Lung microvascular endothelial cell (primary cell): ENCODE measurements at regions not wholly inside any gene's neighbourhood (a gene's known extent, or its start where the extent isn't known, plus 50 kb on each side); places are given as distances from the start of the nearest gene placed in this dataset.

Experiments used
- DNase-seq, 2 donors: peaks; one replicate each; pipeline versions ENCODE4 v3.0.0 to v3.0.0-alpha.2; 2010; ENCODE audit warnings: low read depth in 2 of 2

DNA sequence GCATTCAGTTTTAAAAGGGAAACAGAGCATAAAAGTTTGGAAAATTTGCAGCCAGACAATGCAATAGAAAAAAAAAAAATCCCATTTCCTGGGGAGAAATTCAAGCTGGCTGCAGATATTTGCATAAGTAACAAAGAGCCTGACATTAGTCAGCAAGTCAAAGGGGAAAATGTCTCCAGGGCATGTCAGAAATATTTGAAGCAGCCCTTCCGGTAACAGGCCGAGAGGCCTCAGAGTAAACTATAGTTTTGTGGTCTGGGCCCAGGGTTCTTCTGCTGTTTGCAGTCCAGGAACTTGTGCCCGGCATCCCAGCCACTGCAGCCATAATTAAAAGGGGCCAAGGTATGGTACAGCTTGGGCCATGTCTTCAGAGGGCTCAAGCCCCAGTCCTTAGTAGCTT lies 411.6 kb upstream of the BCHE start:
- DNase-seq = no peak

DNA sequence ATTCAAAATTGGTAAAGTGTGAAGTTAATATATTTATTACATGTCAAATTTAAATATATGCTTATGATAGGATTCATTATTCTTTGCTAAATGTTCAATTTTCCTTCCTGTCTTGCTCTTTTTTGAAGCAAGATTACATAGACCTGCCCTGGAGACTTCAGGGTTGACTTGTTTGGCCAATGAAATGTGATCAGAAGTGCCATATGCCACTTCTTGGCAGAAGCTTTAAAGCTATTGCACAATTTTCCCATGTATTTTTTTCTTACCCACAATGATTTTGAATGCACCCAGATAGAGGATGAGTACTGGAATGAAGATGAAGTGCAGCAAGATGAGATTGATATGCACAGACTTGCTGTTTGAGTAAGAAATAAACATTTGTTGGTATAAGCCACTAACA lies 406.3 kb upstream of the BCHE start:
- DNase-seq = no peak

DNA sequence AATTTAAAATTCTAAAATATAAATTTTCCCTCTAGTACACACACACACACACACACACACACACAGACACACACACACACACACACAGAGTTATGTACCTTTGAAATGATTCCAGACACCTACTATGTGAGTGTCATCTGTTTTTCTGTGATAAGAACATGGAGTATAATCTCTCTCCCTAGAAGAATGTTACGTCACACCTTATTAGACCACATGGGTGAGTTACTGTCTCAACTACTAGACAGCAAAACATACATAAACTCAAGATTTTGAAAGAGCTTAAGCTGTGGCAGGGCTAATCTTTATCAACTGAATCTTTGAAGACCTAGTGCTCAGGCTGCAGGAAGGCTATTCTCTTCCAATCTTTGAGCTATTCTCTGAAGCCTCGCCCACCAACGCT lies 385.9 kb upstream of the BCHE start:
- DNase-seq = no peak

DNA sequence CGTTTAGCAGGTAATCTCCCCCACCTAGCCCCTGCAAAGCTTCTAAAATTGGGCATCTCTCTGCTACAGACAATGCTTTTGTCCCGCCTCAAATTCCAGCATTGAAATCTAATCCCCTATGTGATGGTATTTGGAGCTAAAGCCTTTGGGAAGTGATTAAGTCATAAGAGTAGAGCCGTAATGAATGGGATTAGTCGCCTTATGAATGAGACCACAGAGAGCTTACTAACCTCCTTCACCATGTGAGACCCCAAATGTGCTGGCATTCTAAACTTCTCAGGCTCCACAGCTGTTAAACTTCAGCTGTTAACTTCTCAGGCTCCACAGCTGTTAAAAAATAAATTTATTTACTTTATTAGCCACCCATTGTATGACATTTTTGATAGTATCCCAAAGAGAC lies 374.2 kb upstream of the BCHE start:
- no peak for DNase-seq

DNA sequence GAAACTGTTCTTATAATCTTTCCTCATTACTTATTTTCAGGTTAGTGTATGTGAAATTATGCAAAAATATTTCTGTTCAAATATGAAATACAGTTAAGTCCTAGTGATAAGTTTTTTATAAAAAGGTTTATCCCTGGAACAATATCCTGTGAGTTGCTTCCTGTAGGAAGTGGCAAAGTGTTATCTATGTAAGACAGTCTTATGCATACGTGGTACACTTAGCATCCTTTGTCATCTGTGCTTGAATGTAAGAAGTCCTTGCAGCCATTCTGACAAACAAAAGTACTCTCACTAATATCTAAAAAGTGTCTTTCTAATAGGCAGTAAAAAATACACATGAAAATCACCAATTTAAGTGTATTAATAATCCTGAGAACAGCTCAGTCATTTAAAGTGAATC lies 372.5 kb upstream of the BCHE start:
- DNase-seq = no peak

DNA sequence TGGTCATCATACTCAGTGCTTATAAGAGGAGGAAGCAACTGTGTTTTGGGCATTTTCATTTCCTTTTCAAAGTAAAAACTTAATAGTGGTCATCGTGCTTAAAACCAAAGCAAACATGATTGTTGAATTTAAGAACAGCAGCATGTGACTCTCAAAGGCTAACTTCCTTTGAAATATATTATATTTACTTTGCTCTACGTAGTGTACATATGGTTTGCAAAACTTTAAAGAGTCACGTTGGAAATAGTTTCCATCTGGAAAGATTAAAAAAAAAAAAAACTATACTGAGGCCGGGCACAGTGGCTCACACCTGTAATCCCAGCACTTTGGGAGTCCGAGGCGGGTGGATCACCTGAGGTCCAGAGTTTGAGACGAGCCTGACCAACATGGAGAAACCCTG lies 367.9 kb upstream of the BCHE start:
- no peak for DNase-seq

DNA sequence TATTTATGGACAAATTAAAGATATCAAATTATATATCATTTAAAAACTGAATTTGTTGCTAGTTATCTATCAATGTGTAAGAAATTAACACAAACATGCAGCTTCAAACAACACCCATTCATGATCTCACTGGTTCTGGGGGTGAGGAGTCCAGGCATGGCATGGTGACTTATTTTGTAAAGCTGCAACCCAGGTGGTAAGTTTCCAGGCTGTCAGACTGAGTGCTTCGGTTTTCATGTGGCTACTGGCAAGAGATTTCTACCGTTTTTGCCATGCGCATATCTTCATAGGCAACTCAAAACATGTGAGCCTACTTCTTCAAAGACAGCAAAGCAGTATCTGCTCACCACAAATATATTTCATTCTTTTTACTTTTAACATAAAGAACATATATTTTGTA lies 364.3 kb upstream of the BCHE start:
- DNase-seq = no peak

DNA sequence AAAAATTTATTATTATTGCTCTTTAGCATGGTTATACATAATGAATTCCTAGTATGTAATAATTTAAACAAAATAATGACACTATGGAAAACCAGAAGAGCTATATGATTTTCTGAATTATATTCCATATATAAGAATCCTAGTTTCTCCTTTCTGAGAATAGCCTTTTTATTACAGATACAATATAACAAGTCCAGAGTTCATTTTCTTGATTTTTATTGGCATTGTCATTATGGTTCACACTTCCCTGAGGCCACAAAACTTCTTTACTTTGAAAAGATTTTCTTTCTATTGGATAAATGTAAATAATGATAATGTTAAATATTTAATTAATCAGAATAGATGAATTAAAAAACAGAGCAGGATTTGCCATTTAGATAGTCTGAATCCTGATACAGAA lies 362.3 kb upstream of the BCHE start:
- no peak for DNase-seq

DNA sequence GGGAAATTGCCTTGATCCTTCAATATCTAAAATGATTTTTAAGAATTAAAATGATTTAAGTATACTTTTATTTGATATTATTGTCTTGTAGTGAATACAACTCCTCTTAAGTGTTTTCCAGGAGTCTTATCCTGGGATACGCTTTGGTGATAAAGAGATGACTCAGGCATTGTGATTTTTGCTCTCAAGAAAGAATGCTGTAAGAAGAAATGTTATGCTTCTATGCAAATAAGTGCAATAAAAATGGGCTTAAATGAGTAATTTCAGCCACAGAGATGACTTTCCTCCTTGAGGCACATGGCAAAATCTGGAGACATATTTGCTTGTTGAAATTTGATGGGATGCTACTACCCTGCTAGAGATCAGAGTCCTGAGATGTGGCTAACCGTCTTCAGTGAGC lies 358.6 kb upstream of the BCHE start:
- no peak for DNase-seq

DNA sequence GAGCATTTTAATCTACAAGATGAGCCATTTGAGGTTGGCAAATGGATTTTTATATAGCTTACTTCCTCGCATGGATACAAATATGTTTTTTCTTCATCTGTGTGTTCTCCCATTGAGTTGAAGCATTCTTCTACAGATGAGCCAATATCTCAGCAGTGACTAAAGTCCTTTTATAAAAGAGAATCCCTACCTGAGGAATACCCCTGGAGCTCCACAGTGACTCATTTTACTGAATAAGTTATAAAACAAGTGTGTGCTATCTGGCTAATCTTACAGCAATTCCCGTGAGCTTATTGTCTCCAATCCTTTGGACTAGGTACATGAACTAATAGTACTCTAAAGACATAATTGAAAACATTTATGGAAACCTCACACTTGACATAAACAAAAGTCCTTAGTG lies 354.2 kb upstream of the BCHE start:
- no peak for DNase-seq

DNA sequence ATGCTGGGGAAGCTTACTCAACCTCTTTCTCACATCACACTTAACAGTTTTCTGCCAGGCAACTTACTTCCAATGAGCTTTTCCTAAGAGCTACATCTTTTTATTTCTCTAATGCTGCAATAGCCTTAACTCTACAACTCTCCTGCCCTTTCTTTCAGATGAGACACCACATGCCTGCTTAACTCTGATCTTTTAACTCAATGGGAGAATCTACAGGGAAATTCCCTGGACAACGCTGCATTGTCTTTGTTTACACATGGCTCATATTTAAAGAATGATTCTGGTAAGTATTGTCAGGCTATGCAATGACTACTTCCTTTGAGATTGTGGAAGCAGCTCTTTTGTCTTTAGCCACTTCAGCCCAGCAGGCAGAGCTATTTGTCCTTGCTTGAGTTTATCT lies 353.1 kb upstream of the BCHE start:
- no peak for DNase-seq

DNA sequence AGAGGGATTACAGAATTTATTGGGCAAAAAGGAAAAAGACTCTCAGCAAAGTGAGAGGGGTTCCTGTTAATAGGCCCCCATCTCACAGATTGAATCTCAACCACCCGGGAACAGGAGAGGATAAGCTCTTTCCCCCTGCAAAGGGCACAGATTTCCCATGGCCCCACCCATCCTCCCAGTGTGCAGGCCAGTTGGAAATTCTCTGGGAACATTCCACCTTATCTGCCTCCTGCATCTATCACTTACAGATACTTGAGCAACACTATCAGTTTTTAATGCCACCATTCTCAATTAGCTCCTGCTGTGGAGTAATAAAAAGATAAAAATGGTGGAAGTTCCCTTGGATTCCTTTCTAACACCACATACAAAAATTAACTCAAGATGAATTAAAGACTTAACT lies 350.0 kb upstream of the BCHE start:
- DNase-seq = no peak

DNA sequence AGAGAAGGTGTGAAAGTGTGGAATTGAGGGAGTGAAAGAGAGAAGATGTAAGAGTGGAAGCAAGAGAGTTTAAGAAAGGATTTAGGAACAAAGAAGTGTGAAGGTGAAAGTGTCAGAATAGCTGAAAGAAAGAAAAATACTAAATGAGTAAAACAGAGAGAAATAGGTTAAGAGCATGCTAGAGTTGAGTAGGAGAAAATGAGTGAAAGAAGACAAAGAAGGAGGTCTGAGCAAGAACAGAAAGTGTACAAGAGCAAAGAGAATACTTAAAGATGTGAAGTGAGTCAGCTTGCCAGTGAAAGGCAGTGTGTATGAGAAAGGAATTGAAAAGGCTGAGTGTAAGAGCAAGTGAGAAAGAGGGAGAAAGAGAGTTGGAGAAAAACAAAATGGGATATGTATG lies 348.8 kb upstream of the BCHE start:
- no peak for DNase-seq

DNA sequence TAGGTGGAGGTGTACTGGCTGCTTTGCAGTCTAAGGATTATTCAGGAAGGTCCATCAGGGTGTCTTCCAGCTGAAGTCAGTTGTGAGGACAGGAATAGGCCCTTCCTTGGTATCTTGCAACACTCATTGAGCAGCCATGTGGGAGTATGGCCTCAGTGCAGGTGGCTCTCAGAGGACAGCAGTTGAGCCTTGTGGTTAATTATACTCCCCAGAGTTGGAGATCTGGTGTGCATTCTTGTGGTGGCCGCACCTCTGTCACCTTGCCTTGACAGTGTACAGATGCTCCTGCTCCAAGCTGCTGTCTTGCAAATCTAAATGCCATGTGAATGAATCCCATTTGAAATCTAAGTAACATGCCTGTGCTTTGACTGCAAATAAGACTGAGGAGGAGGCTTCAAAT lies 339.9 kb upstream of the BCHE start:
- no peak for DNase-seq

DNA sequence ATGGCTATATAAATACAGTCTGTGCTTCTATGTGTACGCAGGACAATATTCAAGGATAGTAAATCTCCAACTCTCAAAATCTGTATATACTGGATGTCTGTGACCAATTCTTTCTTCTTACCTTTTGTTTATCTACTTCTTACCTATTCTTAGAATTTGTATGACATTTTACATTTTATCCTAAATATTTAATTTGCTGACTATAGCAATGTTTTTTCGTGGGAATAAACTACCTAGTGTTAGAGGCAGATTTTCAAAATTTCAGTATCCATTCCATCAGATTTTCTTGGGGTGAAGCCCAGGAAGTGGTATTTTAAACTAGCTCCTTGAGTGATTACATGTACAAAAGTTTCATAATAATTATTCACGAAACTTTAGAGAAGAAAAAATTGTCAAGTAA lies 334.5 kb upstream of the BCHE start:
- DNase-seq = no peak

DNA sequence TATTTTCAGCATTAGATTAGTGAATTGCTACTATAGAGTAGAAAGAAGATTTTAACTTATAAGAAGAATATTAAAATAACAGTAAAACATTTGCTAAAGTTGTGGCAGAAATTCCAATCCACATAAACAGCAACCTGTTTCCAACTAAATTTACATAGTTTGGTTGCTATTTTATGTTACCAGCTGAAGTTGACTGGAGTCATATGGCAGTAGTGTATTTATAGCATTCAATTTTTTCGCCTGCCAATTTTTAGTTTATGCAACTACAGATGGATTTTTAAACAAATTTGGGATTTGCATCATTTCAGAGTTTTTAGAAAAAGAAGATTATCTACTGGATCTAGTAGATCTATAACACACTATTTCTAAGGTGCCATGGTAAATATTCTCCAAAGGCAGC lies 332.5 kb upstream of the BCHE start:
- DNase-seq = no peak

DNA sequence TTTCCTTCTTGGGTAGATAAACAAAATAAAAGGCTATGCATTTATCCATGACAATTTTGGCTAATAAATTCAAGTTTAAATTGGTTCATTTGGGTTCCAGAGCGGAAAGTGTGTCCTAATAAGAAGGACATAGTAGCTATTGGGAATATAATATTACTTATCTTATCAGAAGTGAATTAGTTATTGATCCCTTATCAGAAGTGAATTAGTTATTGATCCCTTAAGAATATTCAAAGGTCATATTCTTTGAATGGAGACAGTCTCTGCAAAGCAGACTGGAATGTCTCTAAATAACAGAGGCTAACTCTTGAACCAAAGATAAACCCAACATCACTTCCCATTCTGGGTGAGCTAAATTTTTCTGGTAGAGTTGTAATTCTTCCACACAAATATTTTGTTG lies 290.7 kb upstream of the BCHE start:
- DNase-seq = no peak

DNA sequence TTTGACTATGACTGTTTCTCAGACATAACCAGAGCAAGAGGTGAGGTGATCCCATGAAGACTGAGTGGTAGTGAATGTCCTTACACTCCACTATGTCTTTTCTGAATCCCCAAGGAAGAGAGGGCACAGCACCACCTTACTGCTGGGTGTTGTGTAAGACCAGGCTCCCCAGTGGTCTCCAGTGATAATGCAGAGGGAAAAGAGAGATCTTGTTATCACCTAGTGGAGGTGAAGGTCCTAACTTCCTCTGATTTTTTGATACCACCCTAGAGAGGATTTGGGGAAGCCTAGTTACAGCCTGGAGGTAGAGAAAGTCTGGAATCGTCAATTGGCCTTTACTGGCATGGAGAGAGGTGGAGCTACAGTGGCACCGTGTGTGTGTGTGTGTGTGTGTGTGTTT lies 288.0 kb upstream of the BCHE start:
- DNase-seq = no peak

DNA sequence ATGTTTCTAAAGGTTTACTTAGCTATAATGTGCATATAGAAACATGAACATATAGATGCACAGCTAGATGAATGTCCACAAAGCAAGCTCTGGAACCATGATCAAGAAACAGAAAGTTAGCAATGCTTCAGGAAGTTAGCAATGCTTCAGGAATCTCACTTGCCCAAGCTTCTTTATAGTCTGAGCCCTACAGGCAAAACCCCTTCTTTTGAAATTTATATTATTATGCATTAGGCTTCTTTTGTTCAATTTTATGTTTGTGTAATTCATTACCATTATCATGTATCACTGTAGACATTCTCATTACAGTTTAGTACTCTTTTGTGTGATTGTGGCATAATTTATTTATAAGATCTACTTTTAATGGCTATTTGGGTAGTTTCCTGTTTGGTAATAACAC lies 286.4 kb upstream of the BCHE start:
- DNase-seq = no peak

DNA sequence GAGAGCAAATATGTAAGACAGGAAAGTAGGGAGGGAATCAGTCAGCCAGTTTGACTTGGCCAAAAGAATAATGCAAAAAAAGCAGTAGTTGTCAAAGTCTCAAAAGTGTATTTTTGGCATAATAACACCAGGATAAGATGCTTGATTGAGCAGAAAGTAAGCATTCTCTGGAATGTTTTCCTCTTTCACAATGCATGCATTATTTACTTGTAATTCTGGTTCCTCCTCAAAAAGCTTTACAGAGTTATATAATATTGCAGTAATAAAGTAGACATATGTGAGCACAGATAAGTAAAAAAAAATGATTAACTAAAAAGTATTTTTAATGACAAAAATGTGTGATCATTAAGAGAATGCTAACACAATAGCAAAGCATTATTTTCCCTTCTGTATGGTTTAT lies 285.9 kb upstream of the BCHE start:
- no peak for DNase-seq

DNA sequence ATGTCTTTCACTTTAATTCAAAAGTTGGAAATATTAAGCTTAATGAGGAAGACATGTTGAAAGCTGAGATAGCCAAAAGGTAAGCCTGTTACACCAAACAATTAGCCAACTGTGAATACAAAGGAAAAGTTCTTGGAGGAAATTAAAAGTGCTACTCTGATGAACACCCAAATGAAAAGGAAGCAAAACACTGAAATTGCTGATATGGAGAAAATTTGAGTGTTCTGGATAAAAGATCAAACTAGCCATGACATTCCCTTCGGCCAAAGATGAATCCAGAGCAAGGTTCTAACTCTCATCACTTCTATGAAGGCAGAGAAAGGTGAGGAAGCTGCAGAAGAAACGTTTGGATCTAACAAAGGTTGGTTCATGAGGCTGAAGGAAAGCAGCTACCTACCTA lies 280.8 kb upstream of the BCHE start:
- no peak for DNase-seq

DNA sequence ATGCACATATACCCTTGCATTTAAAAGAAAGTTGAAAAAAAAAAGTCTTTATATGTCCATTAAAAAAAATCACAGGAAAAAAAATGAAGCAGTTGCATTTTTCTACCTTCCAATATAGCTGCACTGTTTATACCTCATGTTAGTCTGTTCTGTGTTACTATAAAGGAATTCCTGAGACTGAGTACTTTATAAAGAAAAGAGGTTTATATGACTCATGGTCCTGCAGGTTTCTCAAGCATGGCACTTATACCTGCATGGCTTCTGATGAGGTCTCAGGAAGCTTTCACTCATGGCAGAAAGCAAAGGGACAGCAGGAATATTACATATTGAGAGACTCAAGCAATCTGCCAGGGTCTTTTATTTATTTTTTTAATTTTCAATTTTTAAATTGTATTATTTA lies 277.2 kb upstream of the BCHE start:
- DNase-seq = no peak

DNA sequence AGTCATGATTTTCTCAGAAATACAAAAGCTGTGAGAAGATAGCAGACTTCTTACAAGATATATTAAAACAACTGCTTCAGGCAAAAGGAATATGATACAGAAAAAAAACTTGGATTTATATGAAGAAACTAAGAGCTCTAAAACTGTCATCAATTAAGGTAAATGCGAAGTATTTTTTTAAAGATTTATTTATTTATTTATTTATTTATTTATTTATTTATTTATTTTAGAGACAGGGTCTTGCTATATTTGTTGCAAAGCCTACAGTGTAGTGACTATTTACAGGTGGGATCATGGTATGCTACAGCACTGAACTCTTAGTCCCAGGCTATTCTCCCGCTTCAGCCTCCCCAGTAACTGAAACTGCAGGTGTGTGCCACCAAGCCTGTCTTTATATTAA lies 274.3 kb upstream of the BCHE start:
- DNase-seq = no peak

DNA sequence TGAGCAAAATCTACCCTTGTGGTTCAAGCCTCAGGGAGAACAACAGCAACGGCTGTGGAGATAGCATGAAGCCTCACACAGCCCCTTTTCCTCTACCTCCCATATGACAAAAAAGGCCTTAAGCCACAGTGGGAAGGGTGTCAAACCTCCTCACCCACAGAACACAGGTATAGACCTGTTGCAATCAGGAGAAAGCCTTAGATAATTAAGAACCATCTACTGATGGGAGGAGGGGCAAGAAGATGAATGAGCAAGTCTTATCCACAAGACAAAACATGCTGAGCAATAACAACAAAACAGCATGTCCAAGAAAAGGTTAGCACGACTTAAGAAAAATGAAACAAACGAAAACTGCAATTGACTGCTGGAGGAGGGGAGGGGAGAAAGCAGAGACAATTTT lies 272.9 kb upstream of the BCHE start:
- no peak for DNase-seq

DNA sequence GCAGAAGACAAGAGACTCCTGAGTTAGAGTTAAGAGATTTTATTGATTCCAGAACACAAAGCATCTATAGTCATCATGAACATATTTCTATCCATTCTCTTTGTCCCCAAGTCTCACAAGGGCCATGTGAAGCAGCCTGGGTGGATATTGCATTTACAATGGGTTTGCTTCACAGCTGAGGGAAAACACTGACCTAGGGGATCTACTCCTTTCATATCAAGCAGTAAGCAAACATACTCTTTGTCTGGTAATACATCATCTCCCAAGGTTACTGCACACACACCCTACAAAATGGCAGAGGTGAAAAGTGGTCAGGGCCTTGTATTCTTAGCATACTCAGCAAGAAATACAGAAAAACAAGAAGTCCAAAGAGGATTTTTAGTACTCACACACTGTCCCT lies 267.7 kb upstream of the BCHE start:
- DNase-seq = no peak
